HCT116 (cell line): ENCODE measurements at regions not wholly inside any gene's neighbourhood (a gene's known extent, or its start where the extent isn't known, plus 50 kb on each side); places are given as distances from the start of the nearest gene placed in this dataset.

Experiments used
- ATAC-seq: fragments of 200-7000 bp; cut with Tn5 transposase; 2 replicates; pipeline ENCODE4 v1.9.1; 2020; ENCODE audit warnings: mild to moderate bottlenecking, moderate library complexity
- BruUV-seq: library from RNA; stranded (reverse); fragments of 400-500 nt; replicated peaks from 2 replicates; lab custom pipeline; 2021; lab: Mats Ljungman, UMichigan
- CTCF ChIA-PET: fragments of 300-600 bp; sonication (Branson Sonifier 250); formaldehyde crosslinking; loops from one replicate; lab custom pipeline; 2021; ENCODE audit warnings: antibody characterized with exemption; lab: Charles Lee
- POLR2A ChIA-PET: fragments of 300-600, 350-600 bp; sonication (Branson Sonifier 250); formaldehyde crosslinking; loops from one replicate; lab custom pipeline; 2021; ENCODE audit warnings: antibody characterized with exemption; lab: Charles Lee
- RAD21 ChIA-PET, 2 experiments: fragments of 300-600 bp; sonication (Branson Sonifier 250); formaldehyde crosslinking; loops; one replicate each; lab custom pipeline; 2023; ENCODE audit warnings: low total read pairs in 2 of 2; ENCODE audit not compliant: uncharacterized antibody in 2 of 2, unreplicated experiment in 2 of 2, low non-redundant PET in 1 of 2; lab: Charles Lee
- DNase-seq: peaks from one replicate; pipeline ENCODE4 v3.0.0-alpha.2; 2010; ENCODE audit warnings: low read depth, low spot score
- H2AFZ ChIP-seq: fragments of 200-600 bp; shearing (Covaris generic), sonication (generic); 2 replicates; pipeline ENCODE4 v1.6.1; 2017; ENCODE audit warnings: low read depth, mixed run types, mixed read lengths, antibody characterized with exemption, low read length; ENCODE audit not compliant: poor library complexity, severe bottlenecking
- H3K27ac ChIP-seq: 2 replicates; pipeline ENCODE4 v1.5.1; 2012; ENCODE audit warnings: low read depth, low read length
- H3K27me3 ChIP-seq: fragments of 200-600 bp; sonication (generic); 2 replicates; pipeline ENCODE4 v1.6.1; 2016; ENCODE audit warnings: mixed run types, low read length, mixed read lengths; ENCODE audit not compliant: insufficient read depth
- H3K36me3 ChIP-seq, 2 experiments: fragments of 200-500 bp in 1 of 2; fragments of 200-600 bp in 1 of 2; sonication (Bioruptor generic) in 1 of 2; sonication (generic) in 1 of 2; 2 replicates each; pipeline versions ENCODE4 v1.5.1 to v1.6.1; 2014 to 2016; ENCODE audit warnings: low read length in 2 of 2, inconsistent platforms in 1 of 2, mixed read lengths in 1 of 2, mixed run types in 1 of 2; ENCODE audit not compliant: insufficient read depth in 2 of 2, control insufficient read depth in 1 of 2
- H3K4me1 ChIP-seq, 2 experiments: fragments of 200-600 bp in 1 of 2; sonication (generic) in 1 of 2; 2 replicates each; pipeline versions ENCODE4 v1.5.1 to v1.6.1; 2012 to 2017; ENCODE audit warnings: low read length in 2 of 2, inconsistent platforms in 1 of 2, mild to moderate bottlenecking in 1 of 2, mixed read lengths in 1 of 2, mixed run types in 1 of 2, moderate library complexity in 1 of 2; ENCODE audit not compliant: insufficient read depth in 2 of 2, control insufficient read depth in 1 of 2
- H3K4me2 ChIP-seq: fragments of 200-600 bp; sonication (generic); 2 replicates; pipeline ENCODE4 v1.6.1; 2017; ENCODE audit warnings: mixed run types, low read length, mixed read lengths
- H3K4me3 ChIP-seq, 2 experiments: fragments of 200-600 bp in 1 of 2; sonication (generic) in 1 of 2; replicated peaks in 1 of 2; 2 replicates each; pipeline ENCODE4 v1.5.1; 2011 to 2016; ENCODE audit warnings: low read length in 2 of 2, control low read depth in 1 of 2, low read depth in 1 of 2, mild to moderate bottlenecking in 1 of 2, mixed read lengths in 1 of 2, mixed run types in 1 of 2
- H3K79me2 ChIP-seq: fragments of 200-600 bp; sonication (generic); 2 replicates; pipeline ENCODE4 v1.6.1; 2017; ENCODE audit warnings: mild to moderate bottlenecking, mixed run types, low read length, moderate library complexity, mixed read lengths; ENCODE audit not compliant: insufficient read depth
- H3K9ac ChIP-seq: fragments of 200-600 bp; sonication (generic); 2 replicates; pipeline ENCODE4 v1.6.1; 2016; ENCODE audit warnings: low read length, mixed read lengths
- H3K9me2 ChIP-seq: fragments of 200-600 bp; sonication (generic), shearing (Covaris generic); 2 replicates; pipeline ENCODE4 v1.6.1; 2017; ENCODE audit warnings: mixed run types, mild to moderate bottlenecking, moderate library complexity; ENCODE audit not compliant: insufficient read depth
- H3K9me3 ChIP-seq, 2 experiments: fragments of 200-500 bp in 1 of 2; fragments of 200-600 bp in 1 of 2; sonication (Bioruptor generic) in 1 of 2; sonication (generic) in 1 of 2; 2 replicates each; pipeline ENCODE4 v1.6.1; 2014 to 2017; ENCODE audit warnings: low read length in 2 of 2, mixed read lengths in 2 of 2, inconsistent platforms in 1 of 2, low read depth in 1 of 2, mild to moderate bottlenecking in 1 of 2, mixed run types in 1 of 2, moderate library complexity in 1 of 2; ENCODE audit not compliant: control insufficient read depth in 1 of 2, insufficient read depth in 1 of 2
- H4K20me1 ChIP-seq: fragments of 200-600 bp; sonication (generic), shearing (Covaris generic); 2 replicates; pipeline ENCODE4 v1.6.1; 2017; ENCODE audit warnings: mixed run types, mild to moderate bottlenecking, moderate library complexity; ENCODE audit not compliant: insufficient read depth
- CTCF ChIP-seq, 3 experiments: fragments of 200-600 bp in 1 of 3; sonication (generic) in 1 of 3; IDR thresholded peaks in 2 of 3; conservative IDR thresholded peaks in 1 of 3; 2 replicates each; pipeline ENCODE4 v1.5.1; 2012 to 2017; ENCODE audit warnings: low read depth in 2 of 3, low read length in 2 of 3, antibody characterized with exemption in 1 of 3, borderline replicate concordance in 1 of 3, control low read depth in 1 of 3, mild to moderate bottlenecking in 1 of 3, mixed read lengths in 1 of 3, mixed run types in 1 of 3, moderate library complexity in 1 of 3; ENCODE audit not compliant: insufficient read depth in 1 of 3
- EGR1 ChIP-seq: IDR thresholded peaks from 2 replicates; pipeline ENCODE4 v1.6.1; 2012; ENCODE audit warnings: low read depth
- EZH2 ChIP-seq: fragments of 200-600 bp; sonication (generic); IDR thresholded peaks from 2 replicates; pipeline ENCODE4 v1.6.1; 2017; ENCODE audit warnings: antibody characterized with exemption, mixed run types
- POLR2AphosphoS5 ChIP-seq: IDR thresholded peaks from 2 replicates; pipeline ENCODE4 v1.6.1; 2011; ENCODE audit warnings: mild to moderate bottlenecking, low read depth, low read length, moderate library complexity
- SP1 ChIP-seq: IDR thresholded peaks from 2 replicates; pipeline ENCODE4 v1.6.1; 2012; ENCODE audit warnings: low read depth
- SRF ChIP-seq: IDR thresholded peaks from 2 replicates; pipeline ENCODE4 v1.6.1; 2012; ENCODE audit warnings: low read depth
- intact Hi-C: fragments of 100-400 bp; cut with micrococcal nuclease; formaldehyde crosslinking; loops from 2 replicates; pipeline ENCODE4 v1.10.0; 2022
- TF ChIP-seq, protein P1 (sequence below): IDR thresholded peaks from 2 replicates; pipeline ENCODE4 v1.6.1; 2012
- TF ChIP-seq, protein P2 (sequence below): IDR thresholded peaks from 2 replicates; pipeline ENCODE4 v1.6.1; 2012; ENCODE audit warnings: low read depth
- TF ChIP-seq, protein P3 (sequence below): IDR thresholded peaks from 2 replicates; pipeline ENCODE4 v1.6.1; 2012

DNA sequence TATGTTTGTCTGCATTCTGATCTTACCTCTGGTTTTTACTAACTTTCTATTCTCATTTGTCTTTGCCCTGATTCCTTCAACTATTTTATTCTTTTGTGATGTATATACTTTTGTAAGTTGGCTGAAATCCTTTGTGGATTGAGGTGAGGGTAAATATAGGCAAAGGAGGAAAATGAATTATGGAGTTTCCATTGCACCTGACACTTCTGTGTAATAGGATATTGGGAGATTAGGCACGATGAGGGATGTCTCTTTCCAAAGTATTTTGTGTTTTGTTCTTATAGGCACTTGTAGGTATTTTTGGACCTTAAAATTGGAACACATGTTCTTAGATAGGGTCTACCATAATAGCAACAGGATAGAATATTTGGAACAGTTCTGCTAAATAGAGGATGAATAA is 76.4 kb downstream of the HRH4 start:
- BruUV-seq: no TSS peak
- Histone ChIP-seq H3K9me2 (no peaks in the 10 kb centered on the region), H3K4me3 (no peak overlapping the region), H3K9ac (no peak overlapping the region), H4K20me1 (no peaks in the 10 kb centered on the region), H3K4me1 (no peaks in the 10 kb centered on the region), H2AFZ (no peak overlapping the region), H3K9me3 (no peaks in the 10 kb centered on the region), H3K79me2 (no peaks in the 10 kb centered on the region), H3K27ac (no peak overlapping the region), H3K27me3 (peaks cover 29% of the 10 kb centered on the region), H3K4me2 (no peak overlapping the region), H3K36me3 (no peaks in the 10 kb centered on the region)
- ChIA-PET RAD21 (no interaction called here), POLR2A (interaction anchor here (1.5 kb wide), 1 partner anchor 23 kb away, joined by 3 read pairs; no protein-coding TSS in a partner anchor), CTCF (no interaction called here)
- no peak for DNase-seq
- intact Hi-C loops: no loop called here
- TF ChIP-seq SRF (no peak), EZH2 (no peak), POLR2AphosphoS5 (no peak), CTCF (IDR thresholded peaks at IDR 0.05 in 2 of 3, conservative IDR thresholded peaks at IDR 0.05 in 1 of 3; ENCODE audit: borderline replicate concordance in 1 of 3, insufficient read depth in 1 of 3, low read depth in 2 of 3, low read length in 2 of 3) (no peak), EGR1 (no peak), SP1 (no peak)
- TF ChIP-seq, protein P1, sequence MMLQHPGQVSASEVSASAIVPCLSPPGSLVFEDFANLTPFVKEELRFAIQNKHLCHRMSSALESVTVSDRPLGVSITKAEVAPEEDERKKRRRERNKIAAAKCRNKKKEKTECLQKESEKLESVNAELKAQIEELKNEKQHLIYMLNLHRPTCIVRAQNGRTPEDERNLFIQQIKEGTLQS: no peak
- TF ChIP-seq, protein P2, sequence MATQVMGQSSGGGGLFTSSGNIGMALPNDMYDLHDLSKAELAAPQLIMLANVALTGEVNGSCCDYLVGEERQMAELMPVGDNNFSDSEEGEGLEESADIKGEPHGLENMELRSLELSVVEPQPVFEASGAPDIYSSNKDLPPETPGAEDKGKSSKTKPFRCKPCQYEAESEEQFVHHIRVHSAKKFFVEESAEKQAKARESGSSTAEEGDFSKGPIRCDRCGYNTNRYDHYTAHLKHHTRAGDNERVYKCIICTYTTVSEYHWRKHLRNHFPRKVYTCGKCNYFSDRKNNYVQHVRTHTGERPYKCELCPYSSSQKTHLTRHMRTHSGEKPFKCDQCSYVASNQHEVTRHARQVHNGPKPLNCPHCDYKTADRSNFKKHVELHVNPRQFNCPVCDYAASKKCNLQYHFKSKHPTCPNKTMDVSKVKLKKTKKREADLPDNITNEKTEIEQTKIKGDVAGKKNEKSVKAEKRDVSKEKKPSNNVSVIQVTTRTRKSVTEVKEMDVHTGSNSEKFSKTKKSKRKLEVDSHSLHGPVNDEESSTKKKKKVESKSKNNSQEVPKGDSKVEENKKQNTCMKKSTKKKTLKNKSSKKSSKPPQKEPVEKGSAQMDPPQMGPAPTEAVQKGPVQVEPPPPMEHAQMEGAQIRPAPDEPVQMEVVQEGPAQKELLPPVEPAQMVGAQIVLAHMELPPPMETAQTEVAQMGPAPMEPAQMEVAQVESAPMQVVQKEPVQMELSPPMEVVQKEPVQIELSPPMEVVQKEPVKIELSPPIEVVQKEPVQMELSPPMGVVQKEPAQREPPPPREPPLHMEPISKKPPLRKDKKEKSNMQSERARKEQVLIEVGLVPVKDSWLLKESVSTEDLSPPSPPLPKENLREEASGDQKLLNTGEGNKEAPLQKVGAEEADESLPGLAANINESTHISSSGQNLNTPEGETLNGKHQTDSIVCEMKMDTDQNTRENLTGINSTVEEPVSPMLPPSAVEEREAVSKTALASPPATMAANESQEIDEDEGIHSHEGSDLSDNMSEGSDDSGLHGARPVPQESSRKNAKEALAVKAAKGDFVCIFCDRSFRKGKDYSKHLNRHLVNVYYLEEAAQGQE: no peak
- TF ChIP-seq, protein P3, sequence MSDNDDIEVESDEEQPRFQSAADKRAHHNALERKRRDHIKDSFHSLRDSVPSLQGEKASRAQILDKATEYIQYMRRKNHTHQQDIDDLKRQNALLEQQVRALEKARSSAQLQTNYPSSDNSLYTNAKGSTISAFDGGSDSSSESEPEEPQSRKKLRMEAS: no peak
- no peak for ATAC-seq
